Panc1 (cell line): ENCODE measurements at regions not wholly inside any gene's neighbourhood (a gene's known extent, or its start where the extent isn't known, plus 50 kb on each side); places are given as distances from the start of the nearest gene placed in this dataset.

Experiments used
- CTCF ChIP-seq: fragments of 450-650 bp; IDR thresholded peaks from 2 replicates; pipeline ENCODE4 v1.5.1; 2017; ENCODE audit warnings: mild to moderate bottlenecking
- POLR2AphosphoS5 ChIP-seq: IDR thresholded peaks from 2 replicates; pipeline ENCODE4 v1.6.1; 2012; ENCODE audit warnings: mild to moderate bottlenecking, low read depth, low read length, moderate library complexity
- REST ChIP-seq, 2 experiments: IDR thresholded peaks; 2 replicates each; pipeline ENCODE4 v1.6.1; 2011 to 2012; ENCODE audit warnings: low read depth in 2 of 2, control low read depth in 1 of 2, low read length in 1 of 2, mild to moderate bottlenecking in 1 of 2, moderate library complexity in 1 of 2; ENCODE audit not compliant: insufficient read depth in 1 of 2
- SIN3A ChIP-seq: IDR thresholded peaks from 2 replicates; pipeline ENCODE4 v1.6.1; 2012; ENCODE audit warnings: low read depth, mild to moderate bottlenecking, low read length, moderate library complexity, borderline replicate concordance; ENCODE audit not compliant: insufficient read depth

GRCh38 chr17:13367154-13367553, 234.6 kb downstream of the HS3ST3A1 start:
- no peak for TF ChIP-seq CTCF
- TF ChIP-seq REST (IDR thresholded peaks at IDR 0.05; ENCODE audit: insufficient read depth in 1 of 2, low read depth in 2 of 2, low read length in 1 of 2) = no peak
- no peak for TF ChIP-seq SIN3A
- TF ChIP-seq POLR2AphosphoS5 = no peak
